ENCODE measurements at regions not wholly inside any gene's neighbourhood (a gene's known extent, or its start where the extent isn't known, plus 50 kb on each side); places are given as distances from the start of the nearest gene placed in this dataset.
A peak's percentile ranks its signal among the peaks of the same experiment; 100 is the strongest.

DNA sequence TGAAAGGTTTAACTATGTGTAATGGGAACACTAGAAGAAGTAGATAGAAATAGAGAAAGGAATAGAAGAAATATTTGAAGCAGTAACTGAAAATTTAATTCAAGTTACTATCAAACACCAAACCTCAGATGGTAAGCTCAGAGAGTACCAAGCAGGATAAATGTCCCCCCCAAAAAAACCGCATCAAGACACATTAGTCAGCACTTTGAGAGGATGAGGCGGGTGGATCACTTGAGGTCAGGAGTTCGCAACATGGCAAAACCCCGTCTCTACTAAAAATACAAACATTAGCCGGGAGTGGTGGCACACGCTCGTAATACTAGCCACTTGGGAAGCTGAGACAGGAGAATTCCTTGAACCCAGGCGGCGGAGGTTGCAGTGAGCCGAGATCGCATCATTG, 253.1 kb downstream of the C6orf118 start:
- Histone ChIP-seq H3K9me3 (no peaks in the 10 kb centered on the region), H3K27me3 (no peaks in the 10 kb centered on the region), H3K4me3 (no peak overlapping the region), H3K4me1 (no peaks in the 10 kb centered on the region), H3K27ac (no peak overlapping the region), H3K36me3 (no peaks in the 10 kb centered on the region)
- 80 to 86% methylated on average over 1 to 11 of the region's 11 CpGs for WGBS, 2 donors (ENCODE audit: low coverage in 1 of 2)
- ATAC-seq, result no peak
- no peak for TF ChIP-seq EP300 (IDR thresholded peaks at IDR 0.05)

DNA sequence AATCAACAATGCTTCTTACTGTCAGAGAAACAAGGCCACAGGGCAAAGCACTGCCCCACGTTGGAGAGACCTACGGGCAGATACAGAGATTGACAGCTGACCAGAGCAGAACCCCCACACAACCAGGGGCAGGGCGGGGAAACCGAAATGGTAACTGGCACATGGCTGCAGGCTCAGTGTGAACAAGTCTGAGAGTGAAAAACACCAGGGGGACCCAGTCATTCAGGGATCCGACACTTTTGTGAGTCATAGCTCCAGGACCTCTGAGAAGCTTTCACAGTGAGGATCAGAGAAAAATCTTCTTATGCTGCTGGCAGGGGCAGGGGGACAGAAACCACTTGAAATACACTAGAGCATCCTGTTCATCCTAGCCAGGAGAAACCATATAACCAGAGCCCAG, 254.2 kb downstream of the C6orf118 start:
- ATAC-seq, result no peak
- Histone ChIP-seq H3K9me3 (peaks cover 0 to 3% (median 0%) of the 10 kb centered on the region in 3 donors), H3K36me3 (no peaks in the 10 kb centered on the region), H3K4me1 (no peaks in the 10 kb centered on the region), H3K27me3 (no peaks in the 10 kb centered on the region), H3K27ac (no peak overlapping the region), H3K4me3 (no peak overlapping the region)
- 71 to 85% methylated on average over 3 of the region's 5 CpGs for WGBS, 2 donors (ENCODE audit: low coverage in 1 of 2)
- TF ChIP-seq, protein P1, sequence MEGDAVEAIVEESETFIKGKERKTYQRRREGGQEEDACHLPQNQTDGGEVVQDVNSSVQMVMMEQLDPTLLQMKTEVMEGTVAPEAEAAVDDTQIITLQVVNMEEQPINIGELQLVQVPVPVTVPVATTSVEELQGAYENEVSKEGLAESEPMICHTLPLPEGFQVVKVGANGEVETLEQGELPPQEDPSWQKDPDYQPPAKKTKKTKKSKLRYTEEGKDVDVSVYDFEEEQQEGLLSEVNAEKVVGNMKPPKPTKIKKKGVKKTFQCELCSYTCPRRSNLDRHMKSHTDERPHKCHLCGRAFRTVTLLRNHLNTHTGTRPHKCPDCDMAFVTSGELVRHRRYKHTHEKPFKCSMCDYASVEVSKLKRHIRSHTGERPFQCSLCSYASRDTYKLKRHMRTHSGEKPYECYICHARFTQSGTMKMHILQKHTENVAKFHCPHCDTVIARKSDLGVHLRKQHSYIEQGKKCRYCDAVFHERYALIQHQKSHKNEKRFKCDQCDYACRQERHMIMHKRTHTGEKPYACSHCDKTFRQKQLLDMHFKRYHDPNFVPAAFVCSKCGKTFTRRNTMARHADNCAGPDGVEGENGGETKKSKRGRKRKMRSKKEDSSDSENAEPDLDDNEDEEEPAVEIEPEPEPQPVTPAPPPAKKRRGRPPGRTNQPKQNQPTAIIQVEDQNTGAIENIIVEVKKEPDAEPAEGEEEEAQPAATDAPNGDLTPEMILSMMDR (IDR thresholded peaks at IDR 0.05), result no peak
- no peak for TF ChIP-seq POLR2A (IDR thresholded peaks at IDR 0.05)
- no peak for TF ChIP-seq POLR2AphosphoS5 (IDR thresholded peaks at IDR 0.05)
- TF ChIP-seq EP300 (IDR thresholded peaks at IDR 0.05), result no peak

DNA sequence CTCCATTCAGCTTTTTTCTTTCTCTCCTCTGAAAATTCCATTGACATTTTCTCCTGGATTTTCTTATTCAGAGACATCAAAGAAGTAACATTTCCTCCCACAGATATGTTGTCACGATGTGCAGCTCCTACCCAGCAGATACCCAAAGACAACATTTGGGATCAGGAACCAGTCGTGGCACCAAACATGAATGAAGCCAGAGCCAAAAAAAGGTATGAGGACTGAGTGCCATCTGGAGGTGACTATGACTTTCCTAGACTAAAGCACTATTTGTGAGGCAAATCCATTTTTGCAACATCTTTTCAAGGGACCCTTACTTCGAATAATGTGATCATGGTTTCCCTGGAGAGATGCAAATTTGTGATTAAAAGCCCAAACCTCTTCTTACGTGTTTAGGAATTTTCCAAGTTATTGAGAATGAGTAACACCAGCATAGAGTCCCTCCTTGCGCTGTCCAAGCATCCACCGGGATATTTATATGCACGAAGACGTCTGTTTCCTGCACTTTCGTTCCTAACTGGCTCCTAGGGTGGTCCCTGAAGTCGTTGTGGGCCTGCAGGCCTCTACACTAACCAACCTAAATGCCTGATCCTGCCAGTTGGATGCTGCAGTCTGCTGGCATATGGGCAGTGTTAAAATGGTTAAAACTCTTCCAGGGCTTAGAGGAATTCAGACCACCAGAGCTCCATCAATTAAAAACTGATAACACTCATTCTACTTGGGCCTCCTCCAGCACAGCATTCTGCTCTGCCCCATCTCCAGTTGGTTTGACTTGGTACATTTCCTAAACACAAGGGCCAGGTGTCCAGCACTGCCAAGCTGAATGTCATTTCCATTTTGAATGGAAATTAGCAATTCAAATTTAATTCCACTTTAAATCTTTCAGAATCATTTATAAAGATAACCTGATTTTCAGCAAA, 256.6 kb downstream of the C6orf118 start:
- 75 to 78% methylated on average over 9 of the region's 10 CpGs for WGBS, 2 donors (ENCODE audit: low coverage in 1 of 2)
- H3K36me3 ChIP-seq, result no peaks in the 10 kb centered on the region
- no peaks in the 10 kb centered on the region for H3K27me3 ChIP-seq
- no peak overlapping the region for H3K4me3 ChIP-seq
- H3K4me1 ChIP-seq, result no peaks in the 10 kb centered on the region
- TF ChIP-seq POLR2AphosphoS5 (IDR thresholded peaks at IDR 0.05) (no peak), POLR2A (IDR thresholded peaks at IDR 0.05) (no peak), EP300 (IDR thresholded peaks at IDR 0.05) (no peak)
- TF ChIP-seq, protein P1 (IDR thresholded peaks at IDR 0.05), result no peak
- peaks cover 0 to 13% (median 0%) of the 10 kb centered on the region in 3 donors for H3K9me3 ChIP-seq
- no peak overlapping the region for H3K27ac ChIP-seq
- ATAC-seq, result no peak

DNA sequence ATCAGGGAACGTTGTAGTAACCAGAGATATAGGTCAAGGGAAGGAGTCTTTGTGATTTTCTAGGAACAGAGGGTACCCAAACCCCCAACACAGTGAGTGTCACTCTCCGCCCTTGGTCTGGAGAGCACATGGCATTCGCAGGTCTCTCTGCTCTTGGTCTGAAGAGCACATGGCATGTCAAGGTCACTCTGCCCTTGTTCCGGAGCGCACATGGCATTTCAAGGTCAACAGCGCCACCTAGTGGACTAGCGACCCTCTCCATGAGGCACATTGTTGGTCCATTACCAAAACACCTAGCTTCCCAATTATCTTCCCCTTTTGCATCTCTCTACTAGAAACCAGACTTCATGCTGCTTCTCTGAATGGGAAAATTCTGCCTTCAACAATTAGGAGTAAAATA, 260.0 kb downstream of the C6orf118 start:
- WGBS, 2 donors (ENCODE audit: low coverage in 1 of 2), result 36% methylated on average over 7 of the region's 7 CpGs; no CpG with 5 or more reads in 1 of the 2 donors
- Histone ChIP-seq H3K36me3 (no peaks in the 10 kb centered on the region), H3K27me3 (no peaks in the 10 kb centered on the region), H3K27ac (no peak overlapping the region), H3K4me3 (no peak overlapping the region), H3K4me1 (no peaks in the 10 kb centered on the region), H3K9me3 (peaks cover 0 to 21% (median 0%) of the 10 kb centered on the region in 3 donors)
- TF ChIP-seq, protein P1 (IDR thresholded peaks at IDR 0.05), result peak in 1 of 4 experiments; percentile 21
- TF ChIP-seq POLR2AphosphoS5 (IDR thresholded peaks at IDR 0.05), result no peak
- ATAC-seq, result no peak

DNA sequence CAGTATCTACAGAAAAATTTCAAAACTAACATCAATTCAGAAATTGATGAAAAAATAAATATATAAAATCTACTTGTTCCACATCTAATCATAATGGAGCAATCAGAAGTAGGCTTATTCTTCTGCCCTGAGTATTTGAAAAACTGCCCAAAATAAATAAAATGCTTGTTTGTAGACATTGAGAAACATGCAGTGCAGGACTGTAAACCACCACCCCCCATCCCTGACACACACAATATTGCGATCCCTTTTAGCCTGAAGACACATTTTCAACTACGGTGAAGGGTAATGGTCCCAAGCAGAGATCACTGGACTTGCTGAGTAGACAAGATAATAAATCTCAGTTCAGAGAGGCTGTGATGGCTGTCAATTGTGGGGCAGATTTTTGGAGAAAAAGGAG, 261.5 kb downstream of the C6orf118 start:
- H3K4me1 ChIP-seq, result no peaks in the 10 kb centered on the region
- TF ChIP-seq POLR2AphosphoS5 (IDR thresholded peaks at IDR 0.05) (no peak), EP300 (IDR thresholded peaks at IDR 0.05) (no peak), POLR2A (IDR thresholded peaks at IDR 0.05) (no peak)
- TF ChIP-seq, protein P1 (IDR thresholded peaks at IDR 0.05), result no peak
- no peak overlapping the region for H3K27ac ChIP-seq
- WGBS, 2 donors (ENCODE audit: low coverage in 1 of 2), result 80 to 92% methylated on average over 1 to 2 of the region's 2 CpGs
- H3K9me3 ChIP-seq, result peaks cover 0 to 21% (median 0%) of the 10 kb centered on the region in 3 donors
- H3K4me3 ChIP-seq, result no peak overlapping the region
- no peaks in the 10 kb centered on the region for H3K27me3 ChIP-seq
- no peaks in the 10 kb centered on the region for H3K36me3 ChIP-seq
- no peak for ATAC-seq
